T-helper 2 cell treated with Interferon-gamma antibody and Interleukin-4, amounts not matched to agents 100 ng/mL and 5 ng/mL, for 36 hours (primary cell): ENCODE measurements at regions not wholly inside any gene's neighbourhood (a gene's known extent, or its start where the extent isn't known, plus 50 kb on each side); places are given as distances from the start of the nearest gene placed in this dataset.
"Not testable (repeated sequence)": the region's sequence is repeated elsewhere in the genome, so short reads cannot be mapped to it uniquely, and the experiment has no call there.

Experiments
- intact Hi-C: fragments of 100-400 bp; cut with micrococcal nuclease; formaldehyde crosslinking; loops from one replicate; pipeline ENCODE4 v1.15.1; 2023

- intact Hi-C loops: not testable (repeated sequence)
These were observed 51.6 kb upstream of the WAC start for GRCh38 chr10:28481346-28481745.

GRCh38 chr10:28481968-28482367, 51.0 kb upstream of the WAC start:
- intact Hi-C loops: no loop called here
